Vagina (tissue), 2 donors: ENCODE measurements at regions not wholly inside any gene's neighbourhood (a gene's known extent, or its start where the extent isn't known, plus 50 kb on each side); places are given as distances from the start of the nearest gene placed in this dataset.

Experiments
- POLR2A ChIP-seq, 2 donors: fragments of 450-650 bp; IDR thresholded peaks; one replicate each; pipeline ENCODE4 v1.6.1; 2017; ENCODE audit warnings: antibody characterized with exemption in 2 of 2, mild to moderate bottlenecking in 2 of 2, moderate library complexity in 2 of 2
- POLR2AphosphoS5 ChIP-seq, 2 donors: sonication (generic); formaldehyde crosslinking; IDR thresholded peaks; one replicate each; pipeline ENCODE4 v1.9.0; 2017; ENCODE audit warnings: antibody characterized with exemption in 2 of 2, mild to moderate bottlenecking in 2 of 2, low read depth in 1 of 2; ENCODE audit not compliant: insufficient read depth in 1 of 2

GRCh38 chr6:22829070-22829469 lies 259.7 kb downstream of the HDGFL1 start:
- no peak for TF ChIP-seq POLR2AphosphoS5 (IDR thresholded peaks at IDR 0.05; ENCODE audit: insufficient read depth in 1 of 2, low read depth in 1 of 2)
- TF ChIP-seq POLR2A (IDR thresholded peaks at IDR 0.05) = no peak
